ENCODE measurements at regions not wholly inside any gene's neighbourhood (a gene's known extent, or its start where the extent isn't known, plus 50 kb on each side); places are given as distances from the start of the nearest gene placed in this dataset.

- no peaks in the 10 kb centered on the region for H3K36me3 Mint-ChIP-seq (ENCODE audit: low read depth)
- no peak for TF ChIP-seq CTCF (IDR thresholded peaks at IDR 0.05; ENCODE audit: unreplicated experiment in 3 of 3)
Measured at GRCh38 chr13:73480779-73481559, 422.2 kb downstream of the KLF5 start.

DNA sequence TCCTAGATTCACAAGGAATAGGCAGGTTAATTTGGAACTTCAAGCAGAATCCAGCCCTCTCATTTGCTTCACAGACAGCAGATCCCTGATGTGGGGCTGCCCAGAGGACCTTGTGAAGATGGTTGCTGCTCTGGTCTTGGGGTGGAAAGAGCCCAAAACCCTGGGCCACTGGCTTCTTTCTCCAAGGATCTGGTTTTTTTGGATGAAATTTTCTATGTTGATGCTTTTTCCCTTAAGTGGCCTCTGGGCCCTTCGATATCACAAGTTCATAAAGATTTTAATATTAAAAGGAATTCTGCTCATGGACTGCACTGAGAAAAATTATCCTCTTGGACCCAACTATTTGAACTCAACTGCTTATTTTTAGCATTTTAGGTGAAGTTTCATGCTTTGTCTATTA, 421.1 kb downstream of the KLF5 start:
- Mint-ChIP-seq H3K9me3 (no peaks in the 10 kb centered on the region), H3K4me1 (peaks cover 9% of the 10 kb centered on the region), H3K4me3 (no peak overlapping the region), H3K27me3 (ENCODE audit: low read depth) (peaks cover 4% of the 10 kb centered on the region), H3K36me3 (ENCODE audit: low read depth) (no peaks in the 10 kb centered on the region), H3K27ac (peak overlapping the region in 1 of 3 experiments; percentile 69)
- TF ChIP-seq CTCF (IDR thresholded peaks at IDR 0.05; ENCODE audit: unreplicated experiment in 3 of 3), result no peak

More at GRCh38 chr13:73480779-73481559, 422.2 kb downstream of the KLF5 start:
- Mint-ChIP-seq H3K27ac (peak overlapping the region in 1 of 3 experiments; percentile 59), H3K27me3 (ENCODE audit: low read depth) (peaks cover 4% of the 10 kb centered on the region), H3K4me1 (peaks cover 9% of the 10 kb centered on the region), H3K4me3 (no peak overlapping the region), H3K9me3 (no peaks in the 10 kb centered on the region)

DNA sequence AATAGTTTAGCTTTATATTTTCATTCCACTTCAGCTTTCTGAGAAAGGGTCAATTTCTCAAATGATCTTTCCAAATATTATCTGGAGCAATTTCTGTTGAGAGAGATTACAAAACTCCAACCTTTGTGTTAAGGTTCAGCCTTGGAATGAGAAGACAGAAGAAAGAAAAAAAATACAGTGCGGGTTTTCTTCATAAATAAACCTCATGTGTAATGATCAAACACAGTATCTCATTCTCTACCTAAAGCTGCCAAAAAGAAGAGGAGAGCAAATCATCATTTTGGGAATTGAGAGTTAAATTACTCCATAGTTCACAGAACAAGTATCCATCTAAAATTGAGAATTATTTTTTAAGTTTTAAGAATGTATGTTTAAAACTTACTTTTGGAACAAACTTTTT, 420.5 kb downstream of the KLF5 start:
- Mint-ChIP-seq H3K27ac (peak overlapping the region in 1 of 3 experiments; percentile 69), H3K36me3 (ENCODE audit: low read depth) (no peaks in the 10 kb centered on the region), H3K27me3 (ENCODE audit: low read depth) (peaks cover 4% of the 10 kb centered on the region), H3K9me3 (no peaks in the 10 kb centered on the region), H3K4me3 (no peak overlapping the region), H3K4me1 (peaks cover 9% of the 10 kb centered on the region)
- TF ChIP-seq CTCF (IDR thresholded peaks at IDR 0.05; ENCODE audit: unreplicated experiment in 3 of 3), result no peak

GRCh38 chr13:73477441-73477840, 418.6 kb downstream of the KLF5 start:
- H3K36me3 Mint-ChIP-seq (ENCODE audit: low read depth), result no peaks in the 10 kb centered on the region
- H3K27me3 Mint-ChIP-seq (ENCODE audit: low read depth), result peaks cover 4% of the 10 kb centered on the region
- TF ChIP-seq CTCF (IDR thresholded peaks at IDR 0.05; ENCODE audit: unreplicated experiment in 3 of 3), result no peak
- H3K9me3 Mint-ChIP-seq, result no peaks in the 10 kb centered on the region
- no peak overlapping the region for H3K4me3 Mint-ChIP-seq
- H3K27ac Mint-ChIP-seq, result no peak overlapping the region
- H3K4me1 Mint-ChIP-seq, result peaks cover 9% of the 10 kb centered on the region

GRCh38 chr13:73473016-73473415, 414.2 kb downstream of the KLF5 start:
- H3K27ac Mint-ChIP-seq, result no peak overlapping the region
- H3K4me1 Mint-ChIP-seq, result no peaks in the 10 kb centered on the region
- H3K4me3 Mint-ChIP-seq, result no peak overlapping the region
- H3K9me3 Mint-ChIP-seq, result no peaks in the 10 kb centered on the region
- H3K27me3 Mint-ChIP-seq (ENCODE audit: low read depth), result peaks cover 4% of the 10 kb centered on the region
- TF ChIP-seq CTCF (IDR thresholded peaks at IDR 0.05; ENCODE audit: unreplicated experiment in 3 of 3), result no peak
- no peaks in the 10 kb centered on the region for H3K36me3 Mint-ChIP-seq (ENCODE audit: low read depth)

GRCh38 chr13:73467125-73467524, 408.3 kb downstream of the KLF5 start:
- TF ChIP-seq CTCF (IDR thresholded peaks at IDR 0.05; ENCODE audit: unreplicated experiment in 3 of 3), result no peak
- Mint-ChIP-seq H3K9me3 (no peaks in the 10 kb centered on the region), H3K4me1 (peaks cover 21% of the 10 kb centered on the region), H3K27me3 (ENCODE audit: low read depth) (no peaks in the 10 kb centered on the region), H3K36me3 (ENCODE audit: low read depth) (no peaks in the 10 kb centered on the region), H3K27ac (no peak overlapping the region), H3K4me3 (no peak overlapping the region)

Measured in nephron (organoid).